Fibroblast of mammary gland (primary cell): ENCODE measurements at regions not wholly inside any gene's neighbourhood (a gene's known extent, or its start where the extent isn't known, plus 50 kb on each side); places are given as distances from the start of the nearest gene placed in this dataset.

Experiments
- DNase-seq: peaks from one replicate; pipeline ENCODE4 v3.0.0-alpha.2; 2010; ENCODE audit warnings: low read depth
- H3K4me3 ChIP-seq: 2 replicates; pipeline ENCODE4 v1.5.1; 2011; ENCODE audit warnings: low read depth, mild to moderate bottlenecking, low read length, moderate library complexity; ENCODE audit not compliant: control insufficient read depth
- TF ChIP-seq, protein P1 (sequence below): conservative IDR thresholded peaks from 2 replicates; pipeline ENCODE4 v1.5.1; 2011; ENCODE audit warnings: low read depth, low read length, inconsistent platforms; ENCODE audit not compliant: control insufficient read depth, insufficient read depth

DNA sequence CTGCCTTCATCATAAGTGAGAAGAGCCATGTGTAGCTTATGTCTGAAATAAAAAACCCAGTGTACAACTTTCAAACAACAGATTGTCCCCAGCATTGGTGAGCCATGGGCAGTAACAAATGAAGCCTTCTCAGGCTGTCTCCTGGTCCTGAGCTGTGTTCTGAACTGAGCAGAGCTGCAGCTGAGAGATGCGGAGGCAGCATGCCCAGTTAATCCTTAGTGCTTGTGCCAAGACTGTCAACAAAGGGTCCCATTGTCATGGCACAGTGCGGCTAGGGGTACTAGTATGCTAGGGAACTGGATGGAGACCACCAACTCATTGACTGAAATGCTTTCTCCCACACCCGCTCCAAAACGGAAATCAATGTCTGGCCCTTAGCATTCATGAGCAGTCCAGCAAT, 154.3 kb downstream of the RMST start:
- TF ChIP-seq, protein P1, sequence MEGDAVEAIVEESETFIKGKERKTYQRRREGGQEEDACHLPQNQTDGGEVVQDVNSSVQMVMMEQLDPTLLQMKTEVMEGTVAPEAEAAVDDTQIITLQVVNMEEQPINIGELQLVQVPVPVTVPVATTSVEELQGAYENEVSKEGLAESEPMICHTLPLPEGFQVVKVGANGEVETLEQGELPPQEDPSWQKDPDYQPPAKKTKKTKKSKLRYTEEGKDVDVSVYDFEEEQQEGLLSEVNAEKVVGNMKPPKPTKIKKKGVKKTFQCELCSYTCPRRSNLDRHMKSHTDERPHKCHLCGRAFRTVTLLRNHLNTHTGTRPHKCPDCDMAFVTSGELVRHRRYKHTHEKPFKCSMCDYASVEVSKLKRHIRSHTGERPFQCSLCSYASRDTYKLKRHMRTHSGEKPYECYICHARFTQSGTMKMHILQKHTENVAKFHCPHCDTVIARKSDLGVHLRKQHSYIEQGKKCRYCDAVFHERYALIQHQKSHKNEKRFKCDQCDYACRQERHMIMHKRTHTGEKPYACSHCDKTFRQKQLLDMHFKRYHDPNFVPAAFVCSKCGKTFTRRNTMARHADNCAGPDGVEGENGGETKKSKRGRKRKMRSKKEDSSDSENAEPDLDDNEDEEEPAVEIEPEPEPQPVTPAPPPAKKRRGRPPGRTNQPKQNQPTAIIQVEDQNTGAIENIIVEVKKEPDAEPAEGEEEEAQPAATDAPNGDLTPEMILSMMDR, result no peak
- H3K4me3 ChIP-seq, result no peak overlapping the region
- no peak for DNase-seq

DNA sequence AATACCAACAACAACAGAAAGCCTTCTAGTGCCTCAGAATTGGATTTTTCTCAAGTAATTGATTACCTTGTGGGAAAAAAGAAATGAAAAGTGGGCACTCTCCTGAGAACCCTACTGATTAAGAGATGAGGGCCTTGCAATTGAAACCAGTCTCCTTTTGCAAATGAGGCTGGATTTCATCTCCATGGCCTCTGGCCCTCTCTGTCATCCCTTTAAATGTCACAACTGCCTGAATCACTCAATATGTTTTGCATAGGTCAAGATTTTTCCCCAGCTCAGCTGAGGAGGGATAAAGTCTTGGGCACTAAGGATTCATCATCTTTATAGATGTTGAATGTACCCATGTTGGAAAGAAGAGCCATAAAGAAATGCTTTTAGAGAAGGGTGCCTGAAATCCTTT, 166.4 kb downstream of the RMST start:
- no peak overlapping the region for H3K4me3 ChIP-seq
- no peak for DNase-seq
- TF ChIP-seq, protein P1, result no peak

GRCh38 chr12:97629382-97629781, 166.8 kb downstream of the RMST start:
- TF ChIP-seq, protein P1, result no peak
- DNase-seq, result no peak
- no peak overlapping the region for H3K4me3 ChIP-seq

GRCh38 chr12:97630356-97630755, 167.8 kb downstream of the RMST start:
- H3K4me3 ChIP-seq, result no peak overlapping the region
- DNase-seq, result no peak
- TF ChIP-seq, protein P1, result no peak

DNA sequence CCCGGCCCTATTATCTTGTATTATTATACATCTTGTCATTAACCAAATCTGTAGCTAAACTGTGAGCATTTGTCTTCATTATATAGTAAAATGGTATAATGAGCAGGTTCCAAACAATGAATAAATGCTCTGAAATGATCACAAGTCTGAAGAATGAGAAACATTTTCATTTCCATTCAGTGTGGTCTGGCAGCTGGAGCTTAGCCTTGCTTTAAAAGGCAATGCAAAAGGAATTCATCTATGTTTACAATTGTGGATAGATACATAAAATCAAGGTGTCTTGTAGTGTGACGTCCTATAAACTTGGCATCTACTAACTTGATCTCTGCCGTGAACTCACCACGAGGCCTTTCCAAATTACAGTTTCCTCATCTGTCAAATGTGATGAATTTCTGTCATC, 168.3 kb downstream of the RMST start:
- DNase-seq, result no peak
- no peak overlapping the region for H3K4me3 ChIP-seq
- TF ChIP-seq, protein P1, result no peak

- no peak for DNase-seq
- TF ChIP-seq, protein P1, result no peak
- no peak overlapping the region for H3K4me3 ChIP-seq
Observed at GRCh38 chr12:97637770-97638169, 175.2 kb downstream of the RMST start.

DNA sequence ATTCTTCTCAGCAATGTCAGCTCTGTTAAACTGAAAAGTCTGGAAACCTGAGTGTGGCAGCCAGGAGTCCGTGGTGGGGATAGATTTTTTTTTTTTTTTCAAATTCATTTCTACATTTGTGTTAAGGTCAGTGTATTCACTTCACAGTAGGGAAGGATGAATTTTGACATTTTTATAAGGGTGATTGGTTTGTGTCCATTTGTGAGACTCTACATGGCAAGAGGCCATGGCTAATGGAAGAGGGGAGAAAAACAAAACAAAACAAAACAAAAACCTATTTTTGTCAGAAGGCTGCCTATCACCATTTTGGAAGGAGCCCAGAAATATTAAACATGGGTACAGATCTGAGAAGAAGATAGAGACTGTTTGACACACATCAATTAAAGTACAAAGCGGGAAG, 176.1 kb downstream of the RMST start:
- TF ChIP-seq, protein P1, result no peak
- DNase-seq, result no peak
- H3K4me3 ChIP-seq, result no peak overlapping the region
